DMS 273 treated with DMSO at 0.1 percent for 48 hours (cell line): ENCODE measurements at regions not wholly inside any gene's neighbourhood (a gene's known extent, or its start where the extent isn't known, plus 50 kb on each side); places are given as distances from the start of the nearest gene placed in this dataset.

Experiments
- DNase-seq: peaks from one replicate; lab custom pipeline; 2025; lab: John Stamatoyannopoulos, UW

- no peak for DNase-seq
Measured at GRCh38 chr1:209341673-209342420, 241.7 kb upstream of the CAMK1G start.

GRCh38 chr1:209342441-209343175 is 240.9 kb upstream of the CAMK1G start:
- no peak for DNase-seq

- no peak for DNase-seq
Measured at GRCh38 chr1:209343511-209343910, 240.0 kb upstream of the CAMK1G start.

- peak; percentile 27 for DNase-seq
Measured at GRCh38 chr1:209344156-209344555, 239.4 kb upstream of the CAMK1G start.

GRCh38 chr1:209349363-209350308 is 233.9 kb upstream of the CAMK1G start:
- DNase-seq, result no peak

- DNase-seq, result no peak
Measured at GRCh38 chr1:209353053-209353452, 230.5 kb upstream of the CAMK1G start.

- peak; percentile 74 for DNase-seq
Measured at GRCh38 chr1:209354111-209354839, 229.2 kb upstream of the CAMK1G start.

- DNase-seq, result no peak
Measured at GRCh38 chr1:209354840-209355165, 228.7 kb upstream of the CAMK1G start.

GRCh38 chr1:209355415-209355814 is 228.1 kb upstream of the CAMK1G start:
- DNase-seq, result no peak

- DNase-seq, result no peak
Measured at GRCh38 chr1:209356976-209357377, 226.5 kb upstream of the CAMK1G start.

GRCh38 chr1:209363112-209363511 is 220.4 kb upstream of the CAMK1G start:
- DNase-seq, result peak; percentile 58

GRCh38 chr1:209364716-209365115 is 218.8 kb upstream of the CAMK1G start:
- DNase-seq, result no peak

GRCh38 chr1:209367061-209367772 is 216.3 kb upstream of the CAMK1G start:
- no peak for DNase-seq

GRCh38 chr1:209368864-209369598 is 214.5 kb upstream of the CAMK1G start:
- DNase-seq, result peak; percentile 87

- no peak for DNase-seq
Measured at GRCh38 chr1:209370241-209370995, 213.1 kb upstream of the CAMK1G start.

GRCh38 chr1:209375097-209375496 is 208.4 kb upstream of the CAMK1G start:
- no peak for DNase-seq

- DNase-seq, result no peak
Measured at GRCh38 chr1:209375671-209376365, 207.7 kb upstream of the CAMK1G start.

GRCh38 chr1:209376774-209377173 is 206.7 kb upstream of the CAMK1G start:
- DNase-seq, result no peak

GRCh38 chr1:209377995-209378394 is 205.5 kb upstream of the CAMK1G start:
- DNase-seq, result no peak
